Fibroblast of lung (primary cell): ENCODE measurements at regions not wholly inside any gene's neighbourhood (a gene's known extent, or its start where the extent isn't known, plus 50 kb on each side); places are given as distances from the start of the nearest gene placed in this dataset.

ENCODE experiments used
- DNase-seq, 2 donors: peaks; one replicate each; pipeline versions ENCODE4 v3.0.0 to v3.0.0-alpha.2; 2010; ENCODE audit warnings: low read depth in 2 of 2
- H2AFZ ChIP-seq: 2 replicates; pipeline ENCODE4 v1.5.1; 2012; ENCODE audit warnings: low read length, control low read depth, inconsistent platforms
- H3K27ac ChIP-seq: 2 replicates; pipeline ENCODE4 v1.5.1; 2011; ENCODE audit warnings: low read length, control low read depth; ENCODE audit not compliant: insufficient read depth
- H3K27me3 ChIP-seq: 2 replicates; pipeline ENCODE4 v1.5.1; 2011; ENCODE audit warnings: mild to moderate bottlenecking, low read length; ENCODE audit not compliant: control insufficient read depth, insufficient read depth
- H3K36me3 ChIP-seq: 2 replicates; pipeline ENCODE4 v1.5.1; 2011; ENCODE audit warnings: low read length; ENCODE audit not compliant: control insufficient read depth, insufficient read depth
- H3K4me1 ChIP-seq: 2 replicates; pipeline ENCODE4 v1.5.1; 2011; ENCODE audit warnings: low read length; ENCODE audit not compliant: control insufficient read depth, insufficient read depth; ENCODE audit errors: extremely low read depth
- H3K4me2 ChIP-seq: 2 replicates; pipeline ENCODE4 v1.5.1; 2011; ENCODE audit warnings: low read length, control low read depth; ENCODE audit not compliant: insufficient read depth; ENCODE audit errors: extremely low read depth
- H3K4me3 ChIP-seq, 4 experiments: fragments of 200-600 bp in 1 of 4; sonication (generic) in 1 of 4; replicated peaks in 1 of 4; 2 replicates each; pipeline ENCODE4 v1.5.1; 2011 to 2016; ENCODE audit warnings: low read length in 4 of 4, low read depth in 3 of 4, mild to moderate bottlenecking in 3 of 4, control low read depth in 2 of 4, inconsistent platforms in 1 of 4, mixed read lengths in 1 of 4; ENCODE audit not compliant: insufficient read depth in 1 of 4; ENCODE audit errors: control extremely low read depth in 1 of 4
- H3K79me2 ChIP-seq: 2 replicates; pipeline ENCODE4 v1.5.1; 2012; ENCODE audit warnings: mild to moderate bottlenecking, low read length, inconsistent platforms; ENCODE audit not compliant: control insufficient read depth, insufficient read depth
- H3K9ac ChIP-seq: 2 replicates; pipeline ENCODE4 v1.5.1; 2011; ENCODE audit warnings: mild to moderate bottlenecking, low read length, control low read depth; ENCODE audit not compliant: insufficient read depth
- H3K9me3 ChIP-seq: 2 replicates; pipeline ENCODE4 v1.5.1; 2012; ENCODE audit warnings: low read depth, low read length; ENCODE audit not compliant: control insufficient read depth, insufficient read depth
- H4K20me1 ChIP-seq: 2 replicates; pipeline ENCODE4 v1.5.1; 2011; ENCODE audit warnings: low read length; ENCODE audit not compliant: control insufficient read depth, insufficient read depth; ENCODE audit errors: extremely low read depth
- EZH2 ChIP-seq: IDR thresholded peaks from 2 replicates; pipeline ENCODE4 v1.5.1; 2012; ENCODE audit warnings: low read length, control low read depth, mild to moderate bottlenecking; ENCODE audit errors: missing control alignments
- TF ChIP-seq, protein P1 (sequence below), 2 donors: IDR thresholded peaks in 1 of 2; conservative IDR thresholded peaks in 1 of 2; 1 replicate in 1 of 2; 2 replicates in 1 of 2; pipeline ENCODE4 v1.5.1; 2011 to 2012; ENCODE audit warnings: low read length in 2 of 2, control low read depth in 1 of 2, inconsistent platforms in 1 of 2, low read depth in 1 of 2, mild to moderate bottlenecking in 1 of 2

DNA sequence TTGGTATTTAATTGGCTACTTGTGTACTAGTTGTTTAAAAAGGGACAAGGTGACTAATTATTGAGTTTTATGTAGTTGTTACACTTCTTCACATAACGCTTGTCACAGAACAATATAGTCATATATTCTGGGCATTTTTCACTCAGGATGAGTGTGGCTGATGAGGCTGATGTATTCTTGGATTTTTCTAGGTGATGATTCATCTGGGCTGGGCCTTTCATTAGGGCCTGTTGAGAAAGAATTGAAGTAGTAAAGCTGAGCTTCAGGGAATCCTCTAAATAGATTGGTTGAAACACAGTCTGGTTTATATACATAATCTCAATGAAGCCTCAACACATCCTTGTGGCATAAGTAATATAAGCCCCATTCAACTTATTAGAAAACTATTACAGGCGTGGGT lies 445.7 kb downstream of the DAD1 start:
- TF ChIP-seq EZH2, result no peak
- TF ChIP-seq, protein P1, sequence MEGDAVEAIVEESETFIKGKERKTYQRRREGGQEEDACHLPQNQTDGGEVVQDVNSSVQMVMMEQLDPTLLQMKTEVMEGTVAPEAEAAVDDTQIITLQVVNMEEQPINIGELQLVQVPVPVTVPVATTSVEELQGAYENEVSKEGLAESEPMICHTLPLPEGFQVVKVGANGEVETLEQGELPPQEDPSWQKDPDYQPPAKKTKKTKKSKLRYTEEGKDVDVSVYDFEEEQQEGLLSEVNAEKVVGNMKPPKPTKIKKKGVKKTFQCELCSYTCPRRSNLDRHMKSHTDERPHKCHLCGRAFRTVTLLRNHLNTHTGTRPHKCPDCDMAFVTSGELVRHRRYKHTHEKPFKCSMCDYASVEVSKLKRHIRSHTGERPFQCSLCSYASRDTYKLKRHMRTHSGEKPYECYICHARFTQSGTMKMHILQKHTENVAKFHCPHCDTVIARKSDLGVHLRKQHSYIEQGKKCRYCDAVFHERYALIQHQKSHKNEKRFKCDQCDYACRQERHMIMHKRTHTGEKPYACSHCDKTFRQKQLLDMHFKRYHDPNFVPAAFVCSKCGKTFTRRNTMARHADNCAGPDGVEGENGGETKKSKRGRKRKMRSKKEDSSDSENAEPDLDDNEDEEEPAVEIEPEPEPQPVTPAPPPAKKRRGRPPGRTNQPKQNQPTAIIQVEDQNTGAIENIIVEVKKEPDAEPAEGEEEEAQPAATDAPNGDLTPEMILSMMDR (conservative IDR thresholded peaks at IDR 0.05 in 1 of 2, IDR thresholded peaks at IDR 0.05 in 1 of 2; ENCODE audit: low read depth in 1 of 2, low read length in 2 of 2), result no peak
- Histone ChIP-seq H3K79me2 (no peaks in the 10 kb centered on the region), H3K4me1 (no peaks in the 10 kb centered on the region), H2AFZ (no peak overlapping the region), H3K9ac (no peak overlapping the region), H3K4me3 (no peak overlapping the region), H3K27ac (no peak overlapping the region), H4K20me1 (no peaks in the 10 kb centered on the region), H3K27me3 (peaks cover 2% of the 10 kb centered on the region), H3K9me3 (no peaks in the 10 kb centered on the region), H3K36me3 (no peaks in the 10 kb centered on the region), H3K4me2 (no peak overlapping the region)
- no peak for DNase-seq

DNA sequence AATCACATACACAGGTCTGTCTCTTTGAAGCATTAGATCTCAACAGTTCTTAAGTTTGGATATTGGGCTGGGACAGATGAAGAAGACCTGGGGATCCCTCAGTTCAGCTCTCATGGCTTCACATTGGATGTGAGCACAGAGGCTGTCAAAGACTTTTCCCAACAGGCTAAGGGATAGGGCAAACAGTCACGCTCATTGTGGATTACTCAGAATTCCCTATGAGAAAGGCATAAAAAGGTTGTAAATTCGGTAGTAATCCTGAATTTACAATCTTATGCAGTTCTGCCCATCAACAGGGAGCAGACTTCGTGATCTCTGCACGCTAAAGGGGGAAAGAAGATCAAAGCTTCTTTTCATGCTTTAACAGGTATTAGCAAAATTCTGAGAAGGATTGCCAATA lies 448.4 kb downstream of the DAD1 start:
- Histone ChIP-seq H4K20me1 (no peaks in the 10 kb centered on the region), H2AFZ (no peak overlapping the region), H3K4me1 (no peaks in the 10 kb centered on the region), H3K36me3 (no peaks in the 10 kb centered on the region), H3K4me3 (no peak overlapping the region), H3K27me3 (peaks cover 2% of the 10 kb centered on the region), H3K4me2 (no peak overlapping the region), H3K79me2 (no peaks in the 10 kb centered on the region), H3K9ac (no peak overlapping the region), H3K9me3 (no peaks in the 10 kb centered on the region), H3K27ac (no peak overlapping the region)
- no peak for DNase-seq
- no peak for TF ChIP-seq EZH2
- TF ChIP-seq, protein P1 (conservative IDR thresholded peaks at IDR 0.05 in 1 of 2, IDR thresholded peaks at IDR 0.05 in 1 of 2; ENCODE audit: low read depth in 1 of 2, low read length in 2 of 2), result no peak

DNA sequence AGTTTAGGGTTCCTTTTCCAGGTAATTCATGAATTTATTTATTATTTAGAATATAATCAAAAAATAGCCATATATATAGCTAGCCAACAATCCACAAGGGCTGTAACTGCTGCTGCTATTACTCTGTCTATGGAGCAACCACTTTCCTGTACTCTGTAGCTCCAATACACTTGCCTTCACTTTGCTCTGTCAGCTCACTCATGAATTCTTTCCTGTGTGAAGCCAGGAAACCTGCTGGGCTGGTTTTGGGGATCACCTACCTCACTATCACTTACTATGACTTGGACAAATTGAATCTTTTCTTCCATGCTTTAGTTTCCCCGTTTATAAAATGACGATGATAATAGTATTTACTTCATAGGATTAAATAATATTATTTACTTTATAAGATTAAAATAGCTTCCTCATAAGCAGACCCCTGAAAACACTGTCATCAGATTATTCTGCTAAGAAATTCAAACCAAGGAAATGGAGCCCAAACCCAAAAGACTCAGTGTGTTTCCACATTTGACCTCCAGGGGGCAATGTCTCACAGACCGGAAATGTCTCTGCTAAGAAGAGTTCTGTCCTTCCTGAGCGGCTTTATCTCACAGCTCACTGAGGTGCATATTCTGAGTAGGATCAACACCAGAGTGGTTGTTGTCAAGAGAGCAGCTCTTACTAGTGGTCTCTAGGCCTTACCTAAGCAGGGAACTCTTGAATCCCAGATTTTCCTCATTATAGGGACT lies 457.1 kb downstream of the DAD1 start:
- no peaks in the 10 kb centered on the region for H3K79me2 ChIP-seq
- no peak overlapping the region for H3K4me2 ChIP-seq
- no peak overlapping the region for H3K27ac ChIP-seq
- no peaks in the 10 kb centered on the region for H3K36me3 ChIP-seq
- TF ChIP-seq EZH2, result no peak
- TF ChIP-seq, protein P1 (conservative IDR thresholded peaks at IDR 0.05 in 1 of 2, IDR thresholded peaks at IDR 0.05 in 1 of 2; ENCODE audit: low read depth in 1 of 2, low read length in 2 of 2), result peak; percentile 31 to 58
- H3K27me3 ChIP-seq, result no peaks in the 10 kb centered on the region
- H3K4me1 ChIP-seq, result no peaks in the 10 kb centered on the region
- no peak overlapping the region for H2AFZ ChIP-seq
- no peak overlapping the region for H3K9ac ChIP-seq
- DNase-seq, result no peak
- H3K9me3 ChIP-seq, result no peaks in the 10 kb centered on the region
- no peak overlapping the region for H3K4me3 ChIP-seq
- H4K20me1 ChIP-seq, result no peaks in the 10 kb centered on the region
